Glomerular visceral epithelial cell (primary cell): ENCODE measurements at regions not wholly inside any gene's neighbourhood (a gene's known extent, or its start where the extent isn't known, plus 50 kb on each side); places are given as distances from the start of the nearest gene placed in this dataset.
"Not testable (repeated sequence)": the region's sequence is repeated elsewhere in the genome, so short reads cannot be mapped to it uniquely, and the experiment has no call there.

Source experiments
- DNase-seq: peaks from one replicate; pipeline ENCODE4 v3.0.0-alpha.2; 2016; ENCODE audit errors: extremely low spot score

DNA sequence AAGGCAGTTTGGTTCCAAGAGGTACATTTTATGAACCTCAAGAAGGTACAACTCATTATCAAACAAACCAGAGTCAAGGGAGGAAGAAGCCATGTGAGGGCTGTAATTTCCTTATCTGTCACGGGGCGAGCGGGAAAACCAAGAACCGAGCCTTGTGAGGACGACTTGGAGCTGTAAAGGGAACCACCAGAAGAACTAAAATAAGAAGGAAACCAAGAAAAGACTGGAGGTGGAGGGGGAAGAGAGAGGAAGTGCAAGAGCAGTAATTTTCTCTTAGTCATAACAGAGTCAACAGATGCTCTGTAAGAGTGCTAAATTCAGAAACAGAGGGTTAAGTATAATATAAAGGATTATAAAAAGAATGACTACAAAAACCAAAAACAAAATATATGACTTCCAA, 127.1 kb downstream of the DIRAS2 start:
- DNase-seq: no peak

DNA sequence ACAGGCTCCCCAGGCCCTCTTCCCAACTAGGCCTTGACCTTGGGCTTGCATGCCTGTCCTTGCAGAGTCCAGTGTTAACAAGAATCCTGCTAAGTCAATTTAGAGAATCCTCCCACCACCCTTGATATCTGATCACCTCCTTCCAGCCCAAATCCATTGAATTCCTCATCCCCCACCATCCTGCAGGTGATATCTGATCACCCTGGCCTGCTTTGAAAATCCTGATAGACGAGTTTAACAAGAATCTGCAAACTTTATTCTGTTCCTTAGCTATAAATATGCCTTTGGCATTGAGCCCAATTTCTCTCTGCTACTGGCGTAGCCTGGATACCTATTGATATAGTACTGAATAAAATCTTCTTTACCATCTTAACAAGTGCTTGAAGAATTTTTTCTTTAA, 125.5 kb downstream of the DIRAS2 start:
- DNase-seq: no peak

DNA sequence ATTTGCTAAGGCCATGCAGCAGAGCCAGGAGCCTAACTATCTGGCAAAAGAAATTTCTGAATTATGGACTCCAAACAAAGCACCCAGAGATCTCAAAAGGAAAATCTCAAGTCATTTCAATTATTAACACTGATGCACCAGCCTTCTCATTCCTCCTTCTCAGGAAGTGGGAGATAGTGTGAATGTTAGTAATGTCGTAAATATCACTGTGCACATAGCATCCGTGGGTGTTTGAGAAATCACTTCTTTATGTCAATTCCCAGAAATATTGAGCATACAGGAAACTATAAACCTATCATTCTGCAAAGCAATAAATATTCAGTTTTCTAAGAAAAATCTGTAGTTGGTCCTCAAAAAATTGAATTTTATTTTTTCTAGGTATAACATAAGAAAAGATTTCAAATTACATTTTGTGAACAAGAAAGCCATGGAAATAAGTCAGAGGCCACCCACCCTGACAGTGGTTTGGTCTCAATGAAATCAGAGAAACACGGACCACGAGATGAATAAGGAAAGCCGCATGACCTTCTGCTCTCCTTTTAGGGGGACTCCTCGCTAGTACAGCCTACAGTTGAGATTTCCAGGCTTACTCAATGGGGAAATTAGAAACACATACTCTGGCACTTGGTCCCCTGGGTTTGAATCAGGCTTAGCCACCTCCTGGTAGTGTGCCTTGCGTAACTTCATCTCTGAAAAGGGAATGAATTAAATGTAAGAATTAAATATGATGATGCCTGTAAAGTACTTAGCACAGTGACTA, 120.6 kb downstream of the DIRAS2 start:
- no peak for DNase-seq

DNA sequence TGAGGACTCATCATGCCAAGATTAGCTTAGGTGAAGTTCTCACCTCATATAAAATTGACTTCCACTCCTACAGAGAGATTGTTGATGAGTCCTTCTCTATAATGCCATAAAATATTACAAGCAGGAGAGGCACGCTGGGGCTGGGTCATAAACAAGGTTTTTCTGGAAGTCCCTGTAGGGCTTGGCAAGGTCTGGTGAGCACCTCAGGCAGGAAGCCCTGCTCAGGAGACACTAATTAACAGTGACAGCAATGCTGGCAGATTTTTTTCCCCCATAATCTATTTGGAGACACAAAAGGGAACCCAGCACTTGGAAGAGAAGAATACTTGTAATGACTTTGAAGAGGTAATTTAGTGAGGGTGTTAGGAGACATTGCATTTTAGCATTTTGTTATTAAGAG, 118.7 kb downstream of the DIRAS2 start:
- DNase-seq: no peak

DNA sequence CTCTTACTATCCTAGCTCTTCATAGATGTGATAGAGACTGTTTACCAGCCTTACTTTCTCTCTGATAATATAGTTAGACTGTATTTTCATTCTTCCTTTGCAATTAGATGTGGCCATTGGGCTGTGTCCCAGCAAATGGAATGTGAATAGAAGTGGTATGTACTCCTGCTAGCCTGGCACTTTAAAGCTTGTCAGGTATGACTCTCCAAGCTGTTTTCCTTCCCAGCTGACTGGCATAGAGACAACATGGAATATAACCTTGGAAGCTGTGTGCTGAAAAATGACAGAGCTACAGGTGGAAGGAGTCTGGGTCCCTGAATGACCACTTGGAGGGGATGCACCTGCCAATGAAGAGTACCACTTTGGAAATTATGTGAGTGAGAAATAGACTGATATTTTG, 116.2 kb downstream of the DIRAS2 start:
- no peak for DNase-seq

DNA sequence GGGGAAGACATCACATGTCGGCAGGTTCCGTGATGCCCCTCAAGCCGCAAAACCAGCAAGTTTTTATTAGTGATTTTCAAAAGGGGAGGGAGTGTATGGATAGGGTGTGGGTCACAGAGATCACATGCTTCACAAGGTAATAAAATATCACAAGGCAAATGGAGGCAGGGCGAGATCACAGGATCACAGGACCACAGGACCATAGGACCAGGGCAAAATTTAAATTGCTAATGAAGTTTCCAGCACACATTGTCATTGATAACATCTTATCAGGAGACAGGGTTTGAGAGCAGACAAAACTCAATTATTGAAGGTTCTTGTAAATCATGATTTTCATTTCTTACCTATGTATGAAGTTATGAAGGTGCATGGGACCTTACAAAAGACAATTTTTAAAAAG, 106.5 kb downstream of the DIRAS2 start:
- DNase-seq: not testable (repeated sequence)

DNA sequence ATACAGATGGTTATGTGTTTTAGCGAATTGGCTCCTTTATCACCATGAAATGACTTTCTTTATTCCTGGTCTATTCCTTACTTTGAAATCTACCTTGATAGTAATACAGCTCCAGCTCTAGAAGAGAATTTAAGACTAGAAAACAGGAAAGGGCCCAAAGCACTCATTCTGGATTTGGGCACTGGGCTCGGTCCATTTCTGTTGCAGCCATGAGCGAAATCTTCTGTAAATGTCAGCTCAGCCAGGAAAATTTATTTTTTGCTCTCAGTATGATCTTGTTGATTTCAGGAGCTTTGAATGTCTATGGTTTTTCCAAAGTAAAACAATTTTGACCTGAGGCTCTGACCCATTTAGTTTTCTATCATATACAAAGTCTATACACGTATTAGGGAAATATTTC, 104.1 kb downstream of the DIRAS2 start:
- DNase-seq: no peak

DNA sequence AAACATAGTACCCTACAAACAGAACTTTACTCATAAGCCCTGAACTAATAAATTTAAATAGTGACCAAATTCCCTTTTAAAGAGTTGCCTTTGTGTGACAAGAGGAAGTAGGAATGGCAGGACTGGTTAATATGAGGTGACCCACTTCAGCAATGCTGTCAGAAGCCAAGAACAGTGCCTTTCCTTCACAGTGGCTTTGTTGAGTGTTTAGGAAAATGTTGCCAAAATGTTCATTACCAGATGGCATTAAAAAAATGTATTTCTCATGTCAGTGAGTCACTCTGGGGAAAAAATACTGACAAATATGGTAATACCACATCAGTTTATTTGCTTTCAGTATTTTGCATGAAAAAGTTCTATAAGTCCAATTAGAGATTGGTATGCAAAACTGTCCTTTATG, 103.3 kb downstream of the DIRAS2 start:
- DNase-seq: no peak

DNA sequence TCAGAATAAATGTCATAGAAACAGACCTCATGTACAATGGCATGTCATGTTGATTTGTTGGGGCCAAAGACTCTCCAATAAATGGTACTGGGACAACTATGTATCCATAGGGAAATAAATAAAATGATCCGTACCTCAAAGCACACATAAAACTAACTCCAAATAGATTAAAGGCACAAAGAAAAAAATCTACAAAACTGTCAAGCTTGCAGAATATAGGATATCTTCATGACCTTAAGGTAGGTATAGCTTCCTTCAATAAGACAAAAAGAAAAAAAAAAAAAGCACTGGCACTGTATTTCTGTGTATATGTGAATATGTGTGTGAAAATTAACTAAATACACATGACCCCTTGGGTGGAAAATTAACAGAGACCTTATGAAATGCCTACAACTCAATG, 101.9 kb downstream of the DIRAS2 start:
- no peak for DNase-seq

DNA sequence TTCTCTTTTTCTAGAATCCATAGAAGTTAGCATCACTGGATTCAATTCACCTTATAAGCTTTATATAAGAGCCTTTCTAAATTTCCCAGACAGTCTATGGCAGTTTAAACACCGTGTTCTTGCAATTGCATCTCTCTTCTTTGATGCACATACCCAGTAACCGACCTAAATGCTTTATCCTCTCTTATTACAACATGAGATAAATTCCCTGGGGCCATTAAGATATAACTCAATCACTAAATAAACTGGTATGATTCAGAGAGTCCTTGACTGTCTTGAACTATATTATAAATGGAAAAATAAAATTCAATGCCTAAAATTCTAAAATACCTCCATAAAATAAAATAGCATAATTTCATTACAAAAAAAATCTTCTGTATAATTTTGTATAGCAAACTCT, 98.1 kb downstream of the DIRAS2 start:
- no peak for DNase-seq

DNA sequence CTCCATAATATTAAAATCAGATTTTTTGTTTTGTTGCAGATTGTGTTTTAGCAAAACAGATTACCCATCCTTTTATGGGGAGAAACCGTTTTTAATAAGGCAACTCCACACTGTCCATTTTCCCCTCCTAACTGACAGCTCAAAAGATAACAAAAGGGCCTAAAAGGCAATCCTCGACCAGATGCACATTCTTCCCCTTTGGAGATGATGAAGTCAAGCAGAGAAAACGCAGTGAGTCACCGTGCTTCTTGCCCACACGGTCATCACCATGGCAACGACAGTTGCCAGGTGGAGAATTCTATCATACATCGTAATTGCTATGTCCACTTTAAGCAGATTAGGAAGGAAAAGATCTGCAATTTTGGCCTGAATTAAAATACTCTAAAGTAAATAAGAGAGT, 96.4 kb downstream of the DIRAS2 start:
- DNase-seq: peak; percentile 97

DNA sequence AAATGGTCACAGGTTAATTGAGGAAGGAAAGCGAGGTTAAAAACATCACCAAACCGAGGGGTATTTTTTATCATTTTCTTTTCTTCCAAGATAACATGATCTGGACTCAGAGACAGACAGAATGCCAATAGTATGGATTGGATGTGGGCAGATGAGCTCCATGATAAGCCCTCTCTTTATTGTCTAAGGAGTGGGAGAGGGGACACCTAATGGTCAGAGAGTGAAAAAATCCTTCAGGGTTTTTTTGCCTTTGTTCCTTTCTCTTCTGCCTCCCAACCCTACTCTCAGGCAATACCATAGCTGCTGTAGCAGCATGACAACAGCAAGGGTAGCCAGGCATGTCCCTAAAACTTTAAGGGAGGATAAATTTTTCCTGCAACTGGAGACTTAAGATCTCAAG, 94.7 kb downstream of the DIRAS2 start:
- DNase-seq: peak; percentile 5

DNA sequence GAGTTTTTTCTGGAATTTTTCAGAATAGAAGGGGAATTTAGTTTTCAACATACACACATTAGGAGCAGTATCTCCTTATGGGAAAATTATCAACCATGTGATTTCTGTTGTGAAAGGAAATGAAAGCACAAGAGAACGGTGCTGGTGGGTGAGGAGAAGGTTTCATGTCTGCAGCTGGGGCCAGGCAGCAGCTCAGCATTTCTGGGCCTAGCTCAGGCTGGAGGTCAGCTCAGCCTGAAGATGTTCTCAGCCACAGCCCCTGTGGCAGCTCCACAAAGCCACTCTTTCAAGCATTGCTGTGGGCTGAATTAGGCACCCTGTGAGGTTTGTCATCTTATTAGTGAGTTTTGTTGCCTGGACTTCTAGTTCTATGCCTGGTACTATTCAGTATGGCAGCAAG, 90.3 kb downstream of the DIRAS2 start:
- no peak for DNase-seq

DNA sequence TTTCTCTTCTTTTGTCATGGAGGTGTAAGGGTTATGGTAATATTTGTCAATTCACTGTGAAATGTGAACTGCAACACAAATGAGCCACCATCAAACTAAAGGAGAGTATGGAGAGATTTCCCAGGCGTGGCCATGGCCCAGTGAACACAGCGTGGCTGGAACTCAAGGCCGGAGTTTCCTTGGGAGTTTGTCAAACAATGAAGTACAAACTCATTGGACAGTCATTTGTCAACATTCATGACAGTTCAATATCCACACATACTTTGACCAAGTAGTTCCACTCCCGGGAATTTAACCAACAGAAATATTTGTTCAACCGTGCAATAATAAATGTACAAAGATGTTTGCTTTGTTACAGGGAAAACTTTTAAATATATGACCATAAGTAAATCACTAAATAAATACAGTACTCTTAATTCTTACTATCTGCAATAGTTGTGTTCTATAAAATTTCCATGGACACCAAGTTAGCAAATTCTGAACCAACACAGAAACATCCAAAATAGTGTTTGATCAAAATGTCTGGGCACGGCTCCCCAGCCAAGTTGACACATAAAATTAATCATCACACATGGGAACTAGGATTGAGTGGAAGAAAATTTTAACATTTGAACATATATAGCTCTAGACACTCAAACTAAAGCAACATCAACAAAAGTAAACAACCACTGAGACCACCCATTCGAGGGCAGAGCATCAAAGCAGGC, 87.1 kb downstream of the DIRAS2 start:
- no peak for DNase-seq

DNA sequence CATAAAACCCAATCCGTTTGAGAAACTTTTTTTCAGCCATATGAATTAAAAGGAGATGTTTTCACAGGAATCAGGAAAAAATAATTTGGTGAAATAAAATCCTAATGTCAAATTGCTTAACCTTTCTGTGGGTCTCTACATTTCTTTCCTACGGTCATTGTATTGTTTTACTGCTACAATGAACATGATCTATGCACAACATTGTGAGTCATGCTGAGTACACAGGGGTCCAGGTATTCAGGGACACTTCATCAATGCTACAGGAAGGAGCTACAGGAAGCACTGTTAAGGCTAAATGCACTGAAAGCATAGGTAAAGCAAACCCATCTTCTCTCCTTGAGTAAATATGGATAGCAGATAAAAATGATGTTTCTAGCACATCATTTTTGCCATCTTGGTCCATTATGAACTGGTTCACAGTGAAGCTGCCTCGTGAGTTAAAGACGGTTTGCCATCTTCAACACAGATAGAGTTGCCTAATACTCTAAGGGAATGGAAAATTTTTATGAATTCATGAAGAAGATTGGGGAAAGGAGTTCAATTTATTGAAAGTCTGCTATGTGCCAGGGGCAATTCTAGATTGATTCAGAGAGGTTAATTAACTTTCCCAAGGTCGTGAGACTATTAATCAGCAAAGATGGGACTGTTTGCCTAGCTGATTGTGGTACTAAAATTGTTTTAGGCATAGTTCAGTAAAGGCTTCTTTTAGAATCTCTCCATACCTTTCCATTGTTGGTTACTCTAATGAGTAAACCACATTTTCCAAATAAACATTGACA, 85.5 kb downstream of the DIRAS2 start:
- peak; percentile 4 for DNase-seq

DNA sequence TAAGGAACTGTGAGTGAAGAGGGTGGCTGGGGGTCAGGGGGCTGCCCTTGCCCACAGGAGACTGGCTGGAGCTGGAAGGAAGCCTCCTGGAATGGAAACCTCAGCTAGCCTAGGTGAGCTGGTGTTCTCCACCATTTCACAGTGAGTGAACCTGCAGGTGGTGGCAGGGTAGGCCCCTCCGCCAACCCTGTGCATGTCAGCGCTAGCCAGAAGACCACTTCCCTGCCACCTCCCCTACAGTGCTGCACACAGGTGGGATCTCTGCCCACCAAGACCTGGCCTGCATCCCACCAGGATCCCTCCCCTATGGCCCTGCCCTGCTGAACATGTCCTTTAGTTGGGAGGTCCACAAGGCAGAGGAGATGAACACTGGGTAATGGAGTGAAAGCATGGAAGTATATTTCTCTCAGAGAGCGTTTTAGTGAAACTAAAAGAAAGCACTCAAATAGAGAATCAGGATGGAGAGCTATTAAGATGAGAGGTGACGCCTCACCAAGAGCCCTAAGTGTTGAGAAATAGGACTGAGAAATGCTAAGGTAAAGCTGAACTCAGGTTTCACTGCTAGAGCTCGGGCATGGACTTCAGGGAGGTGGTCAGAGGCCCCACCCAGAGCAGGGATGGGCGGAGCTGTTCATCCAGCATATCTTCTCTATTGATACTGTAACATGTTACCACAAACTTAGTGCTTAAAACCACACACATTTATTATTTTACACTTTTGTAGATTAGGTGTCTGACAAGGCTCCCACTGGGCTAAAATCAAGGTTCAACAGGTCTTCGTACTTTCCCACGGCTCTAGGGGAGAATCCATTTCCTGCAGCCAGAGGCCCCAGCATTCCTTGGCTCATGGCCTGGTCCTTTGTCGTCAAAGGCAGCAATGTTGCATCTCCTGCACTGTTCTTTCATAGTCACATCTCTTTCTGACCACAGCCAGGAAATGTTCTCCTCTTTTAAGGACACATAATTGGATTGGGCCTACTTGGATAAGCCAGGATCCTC, 83.2 kb downstream of the DIRAS2 start:
- DNase-seq: no peak
